Testis (tissue), 2 donors: ENCODE measurements at regions not wholly inside any gene's neighbourhood (a gene's known extent, or its start where the extent isn't known, plus 50 kb on each side); places are given as distances from the start of the nearest gene placed in this dataset.

Source experiments
- CTCF ChIP-seq, 3 experiments: fragments of 450-650 bp in 2 of 3; fragments of 200-600 bp in 1 of 3; sonication (generic) in 1 of 3; IDR thresholded peaks; one replicate each; pipeline ENCODE4 v1.5.1; 2016 to 2019; ENCODE audit warnings: antibody characterized with exemption in 3 of 3, mild to moderate bottlenecking in 2 of 3, moderate library complexity in 1 of 3
- POLR2A ChIP-seq: fragments of 450-650 bp; IDR thresholded peaks from one replicate; pipeline ENCODE4 v1.6.1; 2017; ENCODE audit warnings: antibody characterized with exemption, mild to moderate bottlenecking, moderate library complexity

- TF ChIP-seq CTCF (IDR thresholded peaks at IDR 0.05) (no peak), POLR2A (no peak)
These were observed 239.1 kb upstream of the MEOX2 start for GRCh38 chr7:15925608-15926007.
